Nephron (organoid): ENCODE measurements at regions not wholly inside any gene's neighbourhood (a gene's known extent, or its start where the extent isn't known, plus 50 kb on each side); places are given as distances from the start of the nearest gene placed in this dataset.

Experiments
- H3K27ac Mint-ChIP-seq, 3 experiments: 2 replicates each; pipeline ENCODE4 v1.8.0; 2020; ENCODE audit warnings: mixed read lengths in 3 of 3, mild to moderate bottlenecking in 2 of 3, moderate library complexity in 1 of 3
- H3K27me3 Mint-ChIP-seq: 2 replicates; pipeline ENCODE4 v1.8.0; 2021; ENCODE audit warnings: low read depth, mild to moderate bottlenecking, moderate library complexity, mixed read lengths
- H3K36me3 Mint-ChIP-seq: 2 replicates; pipeline ENCODE4 v1.8.0; 2020; ENCODE audit warnings: low read depth, mixed read lengths
- H3K4me1 Mint-ChIP-seq: 2 replicates; pipeline ENCODE4 v1.8.0; 2020; ENCODE audit warnings: mixed read lengths
- H3K4me3 Mint-ChIP-seq, 3 experiments: 2 replicates each; pipeline ENCODE4 v1.8.0; 2020; ENCODE audit warnings: mild to moderate bottlenecking in 3 of 3, mixed read lengths in 3 of 3, moderate library complexity in 2 of 3
- H3K9me3 Mint-ChIP-seq: 2 replicates; pipeline ENCODE4 v1.8.0; 2020; ENCODE audit warnings: mixed read lengths
- TF ChIP-seq, protein P1 (sequence below), 3 experiments: fragments of 200-600 bp; sonication (generic); IDR thresholded peaks; one replicate each; pipeline ENCODE4 v1.5.0; 2021; ENCODE audit warnings: antibody characterized with exemption in 3 of 3; ENCODE audit not compliant: unreplicated experiment in 3 of 3

DNA sequence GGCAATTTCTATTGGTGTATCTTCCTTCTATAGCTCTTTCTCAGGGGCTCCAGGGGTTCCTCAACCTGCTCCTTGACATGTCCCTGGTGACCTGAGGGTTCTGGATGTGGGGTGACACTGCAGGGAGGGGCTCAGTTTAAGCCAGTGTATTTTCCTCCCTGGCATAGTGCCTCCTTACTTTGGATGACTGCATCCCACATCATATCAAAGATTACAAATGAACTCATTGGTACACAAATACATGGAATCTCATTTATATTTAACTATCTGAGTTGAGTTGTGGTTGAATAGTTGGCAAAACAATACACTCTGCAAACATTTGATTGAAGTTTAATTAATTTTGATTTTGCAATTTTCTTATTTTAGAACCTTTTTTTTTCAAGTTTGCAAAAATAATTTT is 268.2 kb upstream of the SKOR2 start:
- H3K36me3 Mint-ChIP-seq = no peaks in the 10 kb centered on the region
- no peaks in the 10 kb centered on the region for H3K4me1 Mint-ChIP-seq
- no peak overlapping the region for H3K4me3 Mint-ChIP-seq
- no peak overlapping the region for H3K27ac Mint-ChIP-seq
- TF ChIP-seq, protein P1, sequence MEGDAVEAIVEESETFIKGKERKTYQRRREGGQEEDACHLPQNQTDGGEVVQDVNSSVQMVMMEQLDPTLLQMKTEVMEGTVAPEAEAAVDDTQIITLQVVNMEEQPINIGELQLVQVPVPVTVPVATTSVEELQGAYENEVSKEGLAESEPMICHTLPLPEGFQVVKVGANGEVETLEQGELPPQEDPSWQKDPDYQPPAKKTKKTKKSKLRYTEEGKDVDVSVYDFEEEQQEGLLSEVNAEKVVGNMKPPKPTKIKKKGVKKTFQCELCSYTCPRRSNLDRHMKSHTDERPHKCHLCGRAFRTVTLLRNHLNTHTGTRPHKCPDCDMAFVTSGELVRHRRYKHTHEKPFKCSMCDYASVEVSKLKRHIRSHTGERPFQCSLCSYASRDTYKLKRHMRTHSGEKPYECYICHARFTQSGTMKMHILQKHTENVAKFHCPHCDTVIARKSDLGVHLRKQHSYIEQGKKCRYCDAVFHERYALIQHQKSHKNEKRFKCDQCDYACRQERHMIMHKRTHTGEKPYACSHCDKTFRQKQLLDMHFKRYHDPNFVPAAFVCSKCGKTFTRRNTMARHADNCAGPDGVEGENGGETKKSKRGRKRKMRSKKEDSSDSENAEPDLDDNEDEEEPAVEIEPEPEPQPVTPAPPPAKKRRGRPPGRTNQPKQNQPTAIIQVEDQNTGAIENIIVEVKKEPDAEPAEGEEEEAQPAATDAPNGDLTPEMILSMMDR (IDR thresholded peaks at IDR 0.05; ENCODE audit: unreplicated experiment in 3 of 3) = no peak
- no peaks in the 10 kb centered on the region for H3K9me3 Mint-ChIP-seq
- peaks cover 4% of the 10 kb centered on the region for H3K27me3 Mint-ChIP-seq

DNA sequence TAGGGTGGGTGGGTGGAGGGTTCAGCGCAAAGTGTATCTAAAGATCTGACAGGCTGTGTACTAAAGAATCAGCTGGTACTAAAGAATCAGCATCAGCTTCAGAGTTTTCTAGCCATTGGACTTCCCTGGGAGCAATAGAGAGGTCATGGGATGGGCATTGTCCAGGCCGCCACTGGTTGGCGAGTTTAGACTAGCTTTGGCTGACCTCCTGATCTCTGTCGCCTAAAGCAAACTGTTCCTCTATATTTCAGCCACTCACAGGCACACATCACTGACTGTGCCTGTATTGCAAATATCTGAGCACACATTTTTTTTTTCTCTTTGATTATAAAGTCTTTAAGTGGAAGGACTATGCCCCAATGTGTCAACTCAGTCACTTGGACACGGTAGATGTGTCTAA is 267.8 kb upstream of the SKOR2 start:
- no peaks in the 10 kb centered on the region for H3K9me3 Mint-ChIP-seq
- H3K27ac Mint-ChIP-seq = no peak overlapping the region
- no peaks in the 10 kb centered on the region for H3K4me1 Mint-ChIP-seq
- TF ChIP-seq, protein P1 (IDR thresholded peaks at IDR 0.05; ENCODE audit: unreplicated experiment in 3 of 3) = no peak
- H3K4me3 Mint-ChIP-seq = no peak overlapping the region
- peaks cover 4% of the 10 kb centered on the region for H3K27me3 Mint-ChIP-seq
- H3K36me3 Mint-ChIP-seq = no peaks in the 10 kb centered on the region

DNA sequence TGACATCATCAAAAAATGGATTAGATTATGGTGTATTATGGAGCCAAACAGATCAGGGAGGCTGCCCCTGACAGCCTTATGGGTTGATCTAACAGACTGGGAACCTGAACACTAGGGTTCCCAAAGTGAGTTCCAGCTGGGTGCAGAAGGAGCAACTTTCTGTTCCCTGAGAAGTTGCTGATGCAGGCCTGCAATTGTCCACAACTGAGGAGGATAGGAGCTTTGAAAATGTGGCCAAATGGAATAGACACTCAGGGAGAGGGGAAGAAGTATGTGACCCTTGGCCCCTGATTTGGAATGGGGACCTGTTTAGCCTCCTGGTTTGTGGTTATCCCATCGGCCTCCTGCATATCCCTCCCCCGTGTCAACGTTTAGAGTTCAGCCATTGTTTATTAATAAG is 262.2 kb upstream of the SKOR2 start:
- H3K36me3 Mint-ChIP-seq = no peaks in the 10 kb centered on the region
- no peak overlapping the region for H3K27ac Mint-ChIP-seq
- no peaks in the 10 kb centered on the region for H3K9me3 Mint-ChIP-seq
- TF ChIP-seq, protein P1 (IDR thresholded peaks at IDR 0.05; ENCODE audit: unreplicated experiment in 3 of 3) = no peak
- no peaks in the 10 kb centered on the region for H3K4me1 Mint-ChIP-seq
- H3K27me3 Mint-ChIP-seq = peaks cover under 1% of the 10 kb centered on the region
- H3K4me3 Mint-ChIP-seq = no peak overlapping the region

DNA sequence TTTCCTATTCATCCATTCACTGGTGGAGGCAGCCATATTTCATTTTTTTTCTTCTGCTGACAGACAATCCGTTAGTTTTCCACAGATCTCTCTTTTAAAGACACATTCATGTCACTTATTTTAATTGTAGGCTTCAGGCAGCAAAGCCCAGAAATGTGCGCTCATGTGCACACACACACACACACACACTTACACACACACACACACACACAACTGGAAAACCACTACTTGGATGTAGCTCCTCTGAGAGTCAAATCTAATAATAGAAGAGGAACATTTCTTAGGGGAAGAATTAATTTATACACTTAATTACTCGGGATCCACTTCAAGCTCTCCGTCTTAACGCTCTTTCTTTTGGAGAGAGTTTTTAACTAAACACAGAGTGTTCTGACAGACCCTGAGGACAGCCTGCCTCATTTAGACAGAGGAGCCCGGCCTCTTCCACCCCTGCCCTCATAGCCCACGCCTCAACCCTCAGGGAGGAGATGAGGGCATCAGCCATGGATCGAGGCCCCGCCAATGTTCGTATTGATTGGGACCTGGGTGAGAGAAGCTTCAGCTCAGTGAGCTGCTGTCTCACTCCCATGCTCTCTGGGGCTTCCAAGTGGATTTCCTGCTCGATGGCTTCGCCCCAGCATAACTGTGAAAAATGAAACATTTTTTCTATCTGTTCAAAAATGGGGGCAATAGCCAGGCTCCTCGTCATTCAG is 261.4 kb upstream of the SKOR2 start:
- Mint-ChIP-seq H3K4me3 (no peak overlapping the region), H3K4me1 (no peaks in the 10 kb centered on the region), H3K27ac (no peak overlapping the region), H3K27me3 (peaks cover 3% of the 10 kb centered on the region), H3K9me3 (no peaks in the 10 kb centered on the region), H3K36me3 (no peaks in the 10 kb centered on the region)
- TF ChIP-seq, protein P1 (IDR thresholded peaks at IDR 0.05; ENCODE audit: unreplicated experiment in 3 of 3) = no peak

DNA sequence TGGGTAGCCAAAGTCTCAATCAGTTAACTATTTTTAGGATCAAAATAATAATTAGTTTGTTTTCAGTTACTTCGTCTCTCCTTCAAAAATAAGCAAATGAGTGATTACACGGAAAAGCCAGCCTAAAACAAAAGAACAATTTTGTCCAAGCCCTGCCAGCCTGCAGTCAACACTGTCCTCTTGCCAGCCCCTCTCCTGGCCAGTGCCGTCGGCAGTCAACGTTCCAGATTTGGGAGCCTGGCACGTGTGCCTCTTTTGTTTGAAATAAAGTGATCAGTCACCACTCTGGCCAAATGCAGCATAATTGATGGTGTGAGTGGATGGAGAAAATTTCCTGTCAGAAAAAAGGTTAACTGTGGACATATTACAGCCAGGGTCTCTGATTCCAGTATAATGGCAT is 260.6 kb upstream of the SKOR2 start:
- Mint-ChIP-seq H3K9me3 (no peaks in the 10 kb centered on the region), H3K27me3 (peaks cover 3% of the 10 kb centered on the region), H3K4me1 (no peaks in the 10 kb centered on the region), H3K36me3 (no peaks in the 10 kb centered on the region), H3K27ac (no peak overlapping the region), H3K4me3 (no peak overlapping the region)
- TF ChIP-seq, protein P1 (IDR thresholded peaks at IDR 0.05; ENCODE audit: unreplicated experiment in 3 of 3) = no peak

DNA sequence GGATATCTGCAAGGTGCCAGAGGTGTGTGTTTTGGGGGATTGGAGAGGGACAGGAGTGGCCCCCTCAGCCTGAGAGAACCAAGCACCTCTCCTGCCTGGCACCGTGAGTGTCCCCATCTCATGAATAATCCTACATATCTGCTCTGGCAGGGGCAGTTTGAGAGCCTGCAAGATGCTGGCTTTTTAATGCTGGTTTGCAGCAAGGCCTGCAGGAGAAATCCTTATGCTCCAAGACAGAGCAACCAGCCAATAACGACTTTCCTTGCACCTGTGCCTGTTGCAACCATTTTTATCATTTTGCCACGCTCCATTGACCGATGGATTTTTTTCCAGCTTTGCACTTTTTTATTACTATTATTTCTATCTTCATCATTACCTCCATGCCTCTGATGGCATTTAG is 259.4 kb upstream of the SKOR2 start:
- H3K4me1 Mint-ChIP-seq = no peaks in the 10 kb centered on the region
- no peak overlapping the region for H3K4me3 Mint-ChIP-seq
- H3K27ac Mint-ChIP-seq = no peak overlapping the region
- H3K27me3 Mint-ChIP-seq = peaks cover 3% of the 10 kb centered on the region
- no peaks in the 10 kb centered on the region for H3K36me3 Mint-ChIP-seq
- TF ChIP-seq, protein P1 (IDR thresholded peaks at IDR 0.05; ENCODE audit: unreplicated experiment in 3 of 3) = no peak
- no peaks in the 10 kb centered on the region for H3K9me3 Mint-ChIP-seq
